Heart left ventricle (tissue), 13 donors: ENCODE measurements at regions not wholly inside any gene's neighbourhood (a gene's known extent, or its start where the extent isn't known, plus 50 kb on each side); places are given as distances from the start of the nearest gene placed in this dataset.

Source experiments
- CTCF ChIP-seq, 12 donors: fragments of 200-600 bp; sonication (generic) in 4 of 12; IDR thresholded peaks; one replicate each; pipeline versions ENCODE4 v1.5.0 to v1.8.0; 2018 to 2022; ENCODE audit warnings: antibody characterized with exemption in 12 of 12, mild to moderate bottlenecking in 5 of 12
- POLR2A ChIP-seq, 2 donors: fragments of 450-650 bp; IDR thresholded peaks; one replicate each; pipeline ENCODE4 v1.6.1; 2017; ENCODE audit warnings: antibody characterized with exemption in 2 of 2, mild to moderate bottlenecking in 2 of 2, moderate library complexity in 2 of 2
- donor health status: ischemic (EF 13 %, LVEDD 7.1; RV severe dilation, severe dysfunction).
- donor health status: DM: no; HTN: yes; CAD: no.
- donor health status: DM: no; HTN: no; CAD: no.
- donor health status: ischemic (EF 25% LVEDD 6.9; RV normal size, moderate dysfunction).
- donor health status: ischemic (EF 25% LVEDD 5.7; RV mildly dilated, moderate dysfunction).
- donor health status: ischemic (EF 35%, LVEDD 5.7; RV mildly dilated, moderate dysfunction).
- donor health status: nonischemic (EF 11% LVEDD 7.7; RV severe dilation, severe dysfunction).
- donor health status: DM: yes; HTN: yes; CAD: no.
- donor health status: PGD.
- donor health status: ischemic (EF 29% LVEDD 5.4; RV normal size, mild dysfunction).
- donor health status: nonischemic (EF 23%, LVEDD 6.1; RV moderate dilation, normal function).

- TF ChIP-seq CTCF (IDR thresholded peaks at IDR 0.05) (no peak), POLR2A (IDR thresholded peaks at IDR 0.05) (no peak)
These were observed 69.2 kb upstream of the FCN1 start for GRCh38 chr9:134986957-134987356.
